H9 (cell line): ENCODE measurements at regions not wholly inside any gene's neighbourhood (a gene's known extent, or its start where the extent isn't known, plus 50 kb on each side); places are given as distances from the start of the nearest gene placed in this dataset.

Source experiments
- DNase-seq: peaks from one replicate; pipeline ENCODE4 v3.0.0-alpha.2; 2017
- H2AFZ ChIP-seq: one replicate; pipeline ENCODE4 v1.6.1; 2013; ENCODE audit warnings: mild to moderate bottlenecking, low read length, control low read depth, moderate library complexity
- H2AK5ac ChIP-seq: 2 replicates; pipeline ENCODE4 v1.6.1; 2013; ENCODE audit warnings: low read length, control low read depth, mixed read lengths; ENCODE audit not compliant: insufficient read length
- H2BK120ac ChIP-seq: one replicate; pipeline ENCODE4 v1.6.1; 2013; ENCODE audit warnings: low read depth, mild to moderate bottlenecking, low read length, control low read depth, inconsistent platforms; ENCODE audit not compliant: poor library complexity, severe bottlenecking
- H2BK12ac ChIP-seq: 2 replicates; pipeline ENCODE4 v1.6.1; 2013; ENCODE audit warnings: low read length, control low read depth, mixed read lengths, low read depth; ENCODE audit not compliant: insufficient read length
- H2BK15ac ChIP-seq: 2 replicates; pipeline ENCODE4 v1.6.1; 2013; ENCODE audit warnings: low read depth, low read length, control low read depth
- H2BK20ac ChIP-seq: one replicate; pipeline ENCODE4 v1.6.1; 2013; ENCODE audit warnings: low read depth, mild to moderate bottlenecking, low read length, control low read depth, inconsistent platforms; ENCODE audit not compliant: poor library complexity, severe bottlenecking
- H2BK5ac ChIP-seq: 2 replicates; pipeline ENCODE4 v1.6.1; 2013; ENCODE audit warnings: low read length, control low read depth, mixed read lengths; ENCODE audit not compliant: insufficient read length
- H3K14ac ChIP-seq: 2 replicates; pipeline ENCODE4 v1.6.1; 2013; ENCODE audit warnings: low read length, control low read depth; ENCODE audit not compliant: insufficient read depth
- H3K18ac ChIP-seq: 2 replicates; pipeline ENCODE4 v1.6.1; 2013; ENCODE audit warnings: low read depth, mild to moderate bottlenecking, mixed read lengths, low read length, control low read depth; ENCODE audit not compliant: insufficient read length
- H3K23ac ChIP-seq: 2 replicates; pipeline ENCODE4 v1.6.1; 2013; ENCODE audit warnings: low read length, control low read depth, mixed read lengths, low read depth; ENCODE audit not compliant: insufficient read length
- H3K23me2 ChIP-seq: 2 replicates; pipeline ENCODE4 v1.6.1; 2013; ENCODE audit warnings: low read depth, mild to moderate bottlenecking, mixed read lengths, low read length, control low read depth; ENCODE audit not compliant: insufficient read length, poor library complexity, severe bottlenecking
- H3K27ac ChIP-seq: 2 replicates; pipeline ENCODE4 v1.5.1; 2013; ENCODE audit warnings: low read length, control low read depth, mixed read lengths, low read depth; ENCODE audit not compliant: insufficient read length
- H3K27me3 ChIP-seq: 2 replicates; pipeline ENCODE4 v1.6.1; 2013; ENCODE audit warnings: low read length, control low read depth, inconsistent platforms; ENCODE audit not compliant: insufficient read depth
- H3K4ac ChIP-seq: 2 replicates; pipeline ENCODE4 v1.6.1; 2013; ENCODE audit warnings: low read depth, mild to moderate bottlenecking, control low read depth, inconsistent platforms, low read length, moderate library complexity
- H3K4me1 ChIP-seq: 2 replicates; pipeline ENCODE4 v1.6.1; 2013; ENCODE audit warnings: low read length, control low read depth, inconsistent platforms; ENCODE audit not compliant: insufficient read depth
- H3K4me2 ChIP-seq: 2 replicates; pipeline ENCODE4 v1.6.1; 2013; ENCODE audit warnings: low read length, control low read depth, mixed read lengths; ENCODE audit not compliant: insufficient read length, insufficient read depth
- H3K56ac ChIP-seq: 2 replicates; pipeline ENCODE4 v1.6.1; 2013; ENCODE audit warnings: low read depth, mild to moderate bottlenecking, mixed read lengths, low read length, control low read depth; ENCODE audit not compliant: insufficient read length
- H3K79me1 ChIP-seq: 2 replicates; pipeline ENCODE4 v1.6.1; 2013; ENCODE audit warnings: low read depth, mild to moderate bottlenecking, moderate library complexity, low read length, control low read depth, inconsistent platforms; ENCODE audit not compliant: insufficient read depth, poor library complexity, severe bottlenecking
- H3K79me2 ChIP-seq: 2 replicates; pipeline ENCODE4 v1.6.1; 2013; ENCODE audit warnings: low read length, control low read depth, inconsistent platforms; ENCODE audit not compliant: insufficient read depth
- H3K9ac ChIP-seq: 2 replicates; pipeline ENCODE4 v1.6.1; 2013; ENCODE audit warnings: low read length, control low read depth, mixed read lengths; ENCODE audit not compliant: insufficient read length; ENCODE audit errors: extremely low read depth
- H3K9me3 ChIP-seq: one replicate; pipeline ENCODE4 v1.6.1; 2013; ENCODE audit warnings: low read depth, low read length, inconsistent platforms; ENCODE audit not compliant: control insufficient read depth
- H3T11ph ChIP-seq: one replicate; pipeline ENCODE4 v1.6.1; 2013; ENCODE audit warnings: mild to moderate bottlenecking, low read length, control low read depth, inconsistent platforms
- H4K20me1 ChIP-seq: one replicate; pipeline ENCODE4 v1.6.1; 2013; ENCODE audit not compliant: control insufficient read depth, insufficient read length, insufficient read depth
- H4K5ac ChIP-seq: 2 replicates; pipeline ENCODE4 v1.6.1; 2013; ENCODE audit warnings: low read depth, mild to moderate bottlenecking, mixed read lengths, low read length, control low read depth; ENCODE audit not compliant: insufficient read length
- H4K8ac ChIP-seq: replicated peaks from 2 replicates; pipeline ENCODE4 v1.6.1; 2013; ENCODE audit warnings: low read length, control low read depth, mixed read lengths, low read depth; ENCODE audit not compliant: insufficient read length
- H4K91ac ChIP-seq: 2 replicates; pipeline ENCODE4 v1.6.1; 2013; ENCODE audit warnings: low read depth, mild to moderate bottlenecking, moderate library complexity, mixed read lengths, low read length, control low read depth; ENCODE audit not compliant: insufficient read length
- H3K27ac Mint-ChIP-seq, 3 experiments: 2 replicates in 2 of 3; 3 replicates in 1 of 3; pipeline ENCODE4 v1.8.0; 2020 to 2021; ENCODE audit warnings: mixed read lengths in 3 of 3, mild to moderate bottlenecking in 1 of 3, moderate library complexity in 1 of 3
- H3K27me3 Mint-ChIP-seq: 2 replicates; pipeline ENCODE4 v1.8.0; 2021; ENCODE audit warnings: low read depth, mild to moderate bottlenecking, moderate library complexity, mixed read lengths
- H3K36me3 Mint-ChIP-seq, 3 experiments: 2 replicates in 2 of 3; 3 replicates in 1 of 3; pipeline ENCODE4 v1.8.0; 2020 to 2021; ENCODE audit warnings: low read depth in 3 of 3, mixed read lengths in 3 of 3; ENCODE audit not compliant: insufficient read depth in 1 of 3
- H3K4me1 Mint-ChIP-seq, 2 experiments: 2 replicates each; pipeline ENCODE4 v1.8.0; 2020; ENCODE audit warnings: mixed read lengths in 2 of 2
- H3K4me3 Mint-ChIP-seq, 2 experiments: 2 replicates in 1 of 2; 3 replicates in 1 of 2; pipeline ENCODE4 v1.8.0; 2020 to 2021; ENCODE audit warnings: mild to moderate bottlenecking in 2 of 2, mixed read lengths in 2 of 2, moderate library complexity in 1 of 2
- H3K9me3 Mint-ChIP-seq, 2 experiments: 2 replicates in 1 of 2; 3 replicates in 1 of 2; pipeline ENCODE4 v1.8.0; 2020; ENCODE audit warnings: mild to moderate bottlenecking in 2 of 2, mixed read lengths in 2 of 2, moderate library complexity in 1 of 2
- WGBS: extraction: QIAGEN DNeasy Blood & Tissue Kit; methylation state at CpG from one replicate; pipeline ENCODE4 v1.1.7; 2013; ENCODE audit warnings: missing lambda C conversion rate, low lambda C conversion rate, mixed read lengths; ENCODE audit not compliant: insufficient read length; ENCODE audit errors: extremely low coverage; 5-methylcytosine and 5-hydroxymethylcytosine counted together
- TF ChIP-seq, protein P1 (sequence below): fragments of 200-600 bp; sonication (generic); conservative IDR thresholded peaks from 3 replicates; pipeline ENCODE4 v1.8.0; 2021; ENCODE audit warnings: antibody characterized with exemption, mild to moderate bottlenecking

DNA sequence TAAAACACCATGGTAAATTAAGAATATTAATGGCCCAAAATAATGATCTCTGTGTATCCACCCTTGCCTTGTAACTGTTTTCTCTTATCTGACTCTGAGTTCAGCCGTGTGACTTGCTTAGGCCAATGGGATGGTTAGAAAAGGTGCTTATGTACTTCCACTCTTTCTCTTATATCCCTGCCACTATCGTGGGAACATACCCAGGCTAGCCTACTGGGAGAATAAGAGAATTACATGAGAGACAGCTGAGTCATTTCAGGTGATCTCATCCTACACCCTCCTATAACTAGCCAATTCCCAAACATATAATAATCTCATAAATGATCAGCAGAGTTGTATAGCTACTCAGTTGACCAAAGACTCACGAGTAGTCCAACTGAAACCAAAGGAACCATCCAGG is 98.3 kb upstream of the ABI3BP start:
- no peaks in the 10 kb centered on the region for H3K23me2 ChIP-seq
- DNase-seq = peak; percentile 28

More for the DNA sequence above, 98.3 kb upstream of the ABI3BP start:
- Histone ChIP-seq H3K9me3 (no peaks in the 10 kb centered on the region), H2BK20ac (peak overlapping the region; percentile 83), H4K91ac (no peak overlapping the region), H4K5ac (no peak overlapping the region), H3K56ac (no peak overlapping the region), H2AFZ (no peak overlapping the region), H3K79me1 (no peaks in the 10 kb centered on the region), H2BK5ac (no peak overlapping the region), H2BK15ac (no peak overlapping the region), H4K8ac (no peak overlapping the region), H3K4ac (no peak overlapping the region), H2BK12ac (no peak overlapping the region), H3K23ac (no peak overlapping the region), H3K27me3 (no peaks in the 10 kb centered on the region), H3K14ac (no peak overlapping the region), H2AK5ac (no peak overlapping the region), H3K18ac (no peak overlapping the region), H3K9ac (no peak overlapping the region), H3K4me1 (no peaks in the 10 kb centered on the region), H4K20me1 (no peaks in the 10 kb centered on the region), H2BK120ac (no peak overlapping the region), H3K79me2 (no peaks in the 10 kb centered on the region), H3T11ph (no peak overlapping the region), H3K27ac (no peak overlapping the region), H3K4me2 (no peak overlapping the region)
- Mint-ChIP-seq H3K4me3 (no peak overlapping the region), H3K4me1 (no peaks in the 10 kb centered on the region), H3K27ac (no peak overlapping the region), H3K9me3 (no peaks in the 10 kb centered on the region), H3K36me3 (no peaks in the 10 kb centered on the region), H3K27me3 (no peaks in the 10 kb centered on the region)
- TF ChIP-seq, protein P1, sequence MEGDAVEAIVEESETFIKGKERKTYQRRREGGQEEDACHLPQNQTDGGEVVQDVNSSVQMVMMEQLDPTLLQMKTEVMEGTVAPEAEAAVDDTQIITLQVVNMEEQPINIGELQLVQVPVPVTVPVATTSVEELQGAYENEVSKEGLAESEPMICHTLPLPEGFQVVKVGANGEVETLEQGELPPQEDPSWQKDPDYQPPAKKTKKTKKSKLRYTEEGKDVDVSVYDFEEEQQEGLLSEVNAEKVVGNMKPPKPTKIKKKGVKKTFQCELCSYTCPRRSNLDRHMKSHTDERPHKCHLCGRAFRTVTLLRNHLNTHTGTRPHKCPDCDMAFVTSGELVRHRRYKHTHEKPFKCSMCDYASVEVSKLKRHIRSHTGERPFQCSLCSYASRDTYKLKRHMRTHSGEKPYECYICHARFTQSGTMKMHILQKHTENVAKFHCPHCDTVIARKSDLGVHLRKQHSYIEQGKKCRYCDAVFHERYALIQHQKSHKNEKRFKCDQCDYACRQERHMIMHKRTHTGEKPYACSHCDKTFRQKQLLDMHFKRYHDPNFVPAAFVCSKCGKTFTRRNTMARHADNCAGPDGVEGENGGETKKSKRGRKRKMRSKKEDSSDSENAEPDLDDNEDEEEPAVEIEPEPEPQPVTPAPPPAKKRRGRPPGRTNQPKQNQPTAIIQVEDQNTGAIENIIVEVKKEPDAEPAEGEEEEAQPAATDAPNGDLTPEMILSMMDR = no peak
- WGBS = no CpG with 5 or more reads among the region's 3 CpGs
